Thoracic aorta (tissue), 2 donors: ENCODE measurements at regions not wholly inside any gene's neighbourhood (a gene's known extent, or its start where the extent isn't known, plus 50 kb on each side); places are given as distances from the start of the nearest gene placed in this dataset.

Source experiments
- ATAC-seq: fragments of 150-250 bp; one replicate; pipeline ENCODE4 v1.8.0; 2017; ENCODE audit warnings: low read depth; ENCODE audit not compliant: insufficient number of reproducible peaks, low FRiP score
- DNase-seq: peaks from one replicate; pipeline ENCODE4 v3.0.0-alpha.2; 2020; ENCODE audit warnings: low spot score
- H3K27ac ChIP-seq, 2 donors: fragments of 200-600 bp; sonication (generic); 1 replicate in 1 of 2; 2 replicates in 1 of 2; pipeline ENCODE4 v1.5.1; 2016; ENCODE audit warnings: mild to moderate bottlenecking in 2 of 2, moderate library complexity in 2 of 2
- H3K27me3 ChIP-seq: fragments of 200-600 bp; sonication (generic); replicated peaks from 2 replicates; pipeline ENCODE4 v1.6.0; 2016; ENCODE audit warnings: mild to moderate bottlenecking; ENCODE audit not compliant: insufficient read depth
- H3K36me3 ChIP-seq: fragments of 200-600 bp; sonication (generic); one replicate; pipeline ENCODE4 v1.5.1; 2016
- H3K4me1 ChIP-seq, 2 donors: fragments of 200-600 bp; sonication (generic); 1 replicate in 1 of 2; 2 replicates in 1 of 2; pipeline versions ENCODE4 v1.5.1 to v1.6.0; 2016; ENCODE audit warnings: low read depth in 2 of 2, mild to moderate bottlenecking in 1 of 2; ENCODE audit not compliant: control insufficient read depth in 1 of 2
- H3K4me3 ChIP-seq: fragments of 200-600 bp; sonication (generic); 2 replicates; pipeline ENCODE4 v1.5.1; 2016; ENCODE audit warnings: mild to moderate bottlenecking
- H3K9me3 ChIP-seq: fragments of 200-600 bp; sonication (generic); 2 replicates; pipeline ENCODE4 v1.5.1; 2016
- CTCF ChIP-seq: fragments of 200-600 bp; sonication (generic); IDR thresholded peaks from one replicate; pipeline ENCODE4 v1.5.1; 2019; ENCODE audit warnings: antibody characterized with exemption

- Histone ChIP-seq H3K4me1 (peaks cover 6 to 26% of the 10 kb centered on the region in 2 donors), H3K9me3 (no peaks in the 10 kb centered on the region), H3K27me3 (no peaks in the 10 kb centered on the region), H3K4me3 (no peak overlapping the region), H3K27ac (peak overlapping the region; percentile 35 to 52), H3K36me3 (no peaks in the 10 kb centered on the region)
- ATAC-seq (no peak), DNase-seq (no peak)
- TF ChIP-seq CTCF, result no peak
Measured at GRCh38 chr10:88057720-88058119, 194.3 kb downstream of the PTEN start.

- Histone ChIP-seq H3K27ac (peak overlapping the region in 1 of 2 donors; percentile 52), H3K27me3 (no peaks in the 10 kb centered on the region), H3K9me3 (no peaks in the 10 kb centered on the region), H3K4me1 (peaks cover 15 to 37% of the 10 kb centered on the region in 2 donors), H3K4me3 (no peak overlapping the region), H3K36me3 (no peaks in the 10 kb centered on the region)
- DNase-seq, result no peak
- no peak for TF ChIP-seq CTCF
- ATAC-seq, result no peak
Measured at GRCh38 chr10:88058750-88059149, 195.3 kb downstream of the PTEN start.

GRCh38 chr10:88059190-88059589 lies 195.8 kb downstream of the PTEN start:
- TF ChIP-seq CTCF, result no peak
- H3K27me3 ChIP-seq, result no peaks in the 10 kb centered on the region
- no peaks in the 10 kb centered on the region for H3K36me3 ChIP-seq
- no peaks in the 10 kb centered on the region for H3K9me3 ChIP-seq
- no peak overlapping the region for H3K4me3 ChIP-seq
- peaks cover 19 to 41% of the 10 kb centered on the region in 2 donors for H3K4me1 ChIP-seq
- ATAC-seq, result no peak
- peak overlapping the region in 1 of 2 donors; percentile 52 for H3K27ac ChIP-seq
- DNase-seq, result no peak

GRCh38 chr10:88060762-88061161 lies 197.3 kb downstream of the PTEN start:
- Histone ChIP-seq H3K36me3 (no peaks in the 10 kb centered on the region), H3K9me3 (no peaks in the 10 kb centered on the region), H3K27me3 (no peaks in the 10 kb centered on the region), H3K27ac (no peak overlapping the region), H3K4me1 (peaks cover 28 to 50% of the 10 kb centered on the region in 2 donors), H3K4me3 (no peak overlapping the region)
- TF ChIP-seq CTCF, result no peak
- ATAC-seq, result no peak
- DNase-seq, result no peak

GRCh38 chr10:88062385-88062784 lies 199.0 kb downstream of the PTEN start:
- H3K27ac ChIP-seq, result peak overlapping the region; percentile 86 to 89
- peak overlapping the region; percentile 0 for H3K4me3 ChIP-seq
- no peaks in the 10 kb centered on the region for H3K27me3 ChIP-seq
- DNase-seq (no peak), ATAC-seq (peak; percentile 50)
- no peak for TF ChIP-seq CTCF
- H3K4me1 ChIP-seq, result peaks cover 28 to 50% of the 10 kb centered on the region in 2 donors
- no peaks in the 10 kb centered on the region for H3K9me3 ChIP-seq
- H3K36me3 ChIP-seq, result no peaks in the 10 kb centered on the region
